ENCODE measurements at regions not wholly inside any gene's neighbourhood (a gene's known extent, or its start where the extent isn't known, plus 50 kb on each side); places are given as distances from the start of the nearest gene placed in this dataset.

DNA sequence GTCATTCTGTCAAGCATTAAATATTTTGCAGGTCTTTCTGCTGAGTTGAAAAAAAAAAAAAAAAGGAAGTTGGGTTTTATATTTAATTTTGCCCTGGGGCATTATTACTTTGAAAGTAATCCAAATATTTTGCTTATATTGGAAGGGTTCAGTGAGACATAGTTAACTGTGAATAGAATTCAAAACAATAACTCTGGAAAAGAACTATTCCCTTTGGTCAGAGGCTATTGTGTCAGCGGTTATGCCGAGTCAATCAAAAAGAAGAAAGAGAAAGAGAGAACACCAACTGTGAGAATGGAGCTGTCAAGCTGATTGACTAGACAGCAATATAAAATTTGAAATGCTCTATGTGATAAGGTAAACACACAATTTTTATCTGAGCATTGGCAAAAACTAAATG lies 761.7 kb downstream of the ADGRL2 start:
- TF ChIP-seq, protein P1, sequence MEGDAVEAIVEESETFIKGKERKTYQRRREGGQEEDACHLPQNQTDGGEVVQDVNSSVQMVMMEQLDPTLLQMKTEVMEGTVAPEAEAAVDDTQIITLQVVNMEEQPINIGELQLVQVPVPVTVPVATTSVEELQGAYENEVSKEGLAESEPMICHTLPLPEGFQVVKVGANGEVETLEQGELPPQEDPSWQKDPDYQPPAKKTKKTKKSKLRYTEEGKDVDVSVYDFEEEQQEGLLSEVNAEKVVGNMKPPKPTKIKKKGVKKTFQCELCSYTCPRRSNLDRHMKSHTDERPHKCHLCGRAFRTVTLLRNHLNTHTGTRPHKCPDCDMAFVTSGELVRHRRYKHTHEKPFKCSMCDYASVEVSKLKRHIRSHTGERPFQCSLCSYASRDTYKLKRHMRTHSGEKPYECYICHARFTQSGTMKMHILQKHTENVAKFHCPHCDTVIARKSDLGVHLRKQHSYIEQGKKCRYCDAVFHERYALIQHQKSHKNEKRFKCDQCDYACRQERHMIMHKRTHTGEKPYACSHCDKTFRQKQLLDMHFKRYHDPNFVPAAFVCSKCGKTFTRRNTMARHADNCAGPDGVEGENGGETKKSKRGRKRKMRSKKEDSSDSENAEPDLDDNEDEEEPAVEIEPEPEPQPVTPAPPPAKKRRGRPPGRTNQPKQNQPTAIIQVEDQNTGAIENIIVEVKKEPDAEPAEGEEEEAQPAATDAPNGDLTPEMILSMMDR (IDR thresholded peaks at IDR 0.05) = no peak
- no peak for TF ChIP-seq POLR2AphosphoS5 (IDR thresholded peaks at IDR 0.05)
- no peak for TF ChIP-seq EP300 (IDR thresholded peaks at IDR 0.05)
- no peak for TF ChIP-seq POLR2A (IDR thresholded peaks at IDR 0.05)
